ENCODE measurements at regions not wholly inside any gene's neighbourhood (a gene's known extent, or its start where the extent isn't known, plus 50 kb on each side); places are given as distances from the start of the nearest gene placed in this dataset.

- TF ChIP-seq ZFX (IDR thresholded peaks at IDR 0.05; ENCODE audit: borderline replicate concordance) (no peak), CTCF (IDR thresholded peaks at IDR 0.05) (no peak)
- no peak overlapping the region for H3K27ac ChIP-seq
These were observed 103.0 kb downstream of the PLEKHG1 start for GRCh38 chr6:150702675-150703074.

GRCh38 chr6:150704447-150705192, 104.9 kb downstream of the PLEKHG1 start:
- no peak for TF ChIP-seq CTCF (IDR thresholded peaks at IDR 0.05)
- no peak for TF ChIP-seq ZFX (IDR thresholded peaks at IDR 0.05; ENCODE audit: borderline replicate concordance)
- no peak overlapping the region for H3K27ac ChIP-seq

- H3K27ac ChIP-seq = no peak overlapping the region
- no peak for TF ChIP-seq ZFX (IDR thresholded peaks at IDR 0.05; ENCODE audit: borderline replicate concordance)
- TF ChIP-seq CTCF (IDR thresholded peaks at IDR 0.05) = no peak
These were observed 105.7 kb downstream of the PLEKHG1 start for GRCh38 chr6:150705392-150705791.

- H3K27ac ChIP-seq = no peak overlapping the region
- TF ChIP-seq ZFX (IDR thresholded peaks at IDR 0.05; ENCODE audit: borderline replicate concordance) (no peak), CTCF (IDR thresholded peaks at IDR 0.05) (no peak)
These were observed 110.6 kb downstream of the PLEKHG1 start for GRCh38 chr6:150710236-150710635.

- no peak for TF ChIP-seq ZFX (IDR thresholded peaks at IDR 0.05; ENCODE audit: borderline replicate concordance)
- no peak for TF ChIP-seq CTCF (IDR thresholded peaks at IDR 0.05)
- no peak overlapping the region for H3K27ac ChIP-seq
These were observed 111.4 kb downstream of the PLEKHG1 start for GRCh38 chr6:150711061-150711460.

GRCh38 chr6:150711584-150712504, 112.2 kb downstream of the PLEKHG1 start:
- TF ChIP-seq CTCF (IDR thresholded peaks at IDR 0.05) = no peak
- no peak for TF ChIP-seq ZFX (IDR thresholded peaks at IDR 0.05; ENCODE audit: borderline replicate concordance)
- no peak overlapping the region for H3K27ac ChIP-seq
